ENCODE measurements at regions not wholly inside any gene's neighbourhood (a gene's known extent, or its start where the extent isn't known, plus 50 kb on each side); places are given as distances from the start of the nearest gene placed in this dataset.

DNA sequence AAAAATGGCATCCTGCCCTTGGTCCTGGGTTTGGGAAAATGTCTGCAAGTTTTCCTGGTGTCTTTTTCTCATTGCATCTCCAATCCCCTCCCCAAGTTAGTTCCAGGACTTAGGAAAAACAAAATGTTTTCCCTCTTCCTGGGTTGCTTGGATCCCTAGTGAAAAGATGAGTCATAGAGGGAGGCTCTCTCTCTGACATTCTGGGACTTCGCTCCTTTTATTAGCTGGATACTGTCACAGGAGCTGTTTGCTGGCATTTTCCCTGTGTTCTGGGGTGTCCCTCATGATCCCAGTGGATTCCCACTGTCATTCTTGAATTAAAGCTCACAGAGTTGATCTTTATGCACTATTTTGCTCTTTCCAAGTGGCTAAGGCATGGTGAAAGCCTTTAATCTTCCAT is 316.4 kb upstream of the MBL2 start:
- POLR2A ChIA-PET (ENCODE audit: partially characterized antibody), result no interaction called here
- Histone ChIP-seq H3K4me3 (ENCODE audit: low read length in 2 of 2) (no peak overlapping the region), H3K4me1 (ENCODE audit: insufficient read depth, low read length) (no peaks in the 10 kb centered on the region), H3K27me3 (ENCODE audit: insufficient read depth, low read length) (no peaks in the 10 kb centered on the region), H3K36me3 (ENCODE audit: insufficient read depth, low read length) (no peaks in the 10 kb centered on the region), H3K9me3 (ENCODE audit: control insufficient read depth in 1 of 2, low read length in 2 of 2) (no peaks in the 10 kb centered on the region), H3K27ac (ENCODE audit: low read depth, low read length) (no peak overlapping the region)
- Mint-ChIP-seq H3K27ac (no peak overlapping the region), H3K9me3 (peaks cover 0 to 31% (median 18%) of the 10 kb centered on the region in 8 donors), H3K4me3 (no peak overlapping the region), H3K4me1 (no peaks in the 10 kb centered on the region), H3K36me3 (no peaks in the 10 kb centered on the region), H3K27me3 (no peaks in the 10 kb centered on the region)
- CTCF ChIA-PET (ENCODE audit: partially characterized antibody), result no interaction called here
- intact Hi-C loops (cut with micrococcal nuclease), result no loop called here
- DNase-seq, result no peak

DNA sequence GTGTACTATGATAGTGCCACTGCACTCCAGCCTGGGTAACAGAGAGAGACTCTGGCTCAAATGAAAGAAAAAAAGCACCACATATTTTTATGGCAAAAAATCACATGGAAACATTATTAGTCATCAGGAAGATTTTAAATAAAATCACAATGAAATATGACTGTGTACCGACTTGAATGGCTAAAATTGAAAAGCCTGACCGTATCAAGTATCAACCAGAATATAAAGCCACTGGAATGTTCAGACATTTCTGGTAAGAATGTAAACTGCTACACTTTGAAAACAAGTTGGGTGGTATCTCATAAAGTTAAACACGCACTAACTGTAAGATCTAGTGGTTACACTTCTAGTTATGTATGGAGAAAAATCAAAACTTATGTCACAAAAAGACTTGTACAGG is 306.7 kb upstream of the MBL2 start:
- Histone ChIP-seq H3K27me3 (ENCODE audit: insufficient read depth, low read length) (no peaks in the 10 kb centered on the region), H3K4me1 (ENCODE audit: insufficient read depth, low read length) (no peaks in the 10 kb centered on the region), H3K9me3 (ENCODE audit: control insufficient read depth in 1 of 2, low read length in 2 of 2) (peaks cover 0 to 5% of the 10 kb centered on the region in 2 donors), H3K36me3 (ENCODE audit: insufficient read depth, low read length) (no peaks in the 10 kb centered on the region), H3K4me3 (ENCODE audit: low read length in 2 of 2) (no peak overlapping the region), H3K27ac (ENCODE audit: low read depth, low read length) (no peak overlapping the region)
- Mint-ChIP-seq H3K36me3 (no peaks in the 10 kb centered on the region), H3K9me3 (peaks cover 0 to 18% (median 8%) of the 10 kb centered on the region in 8 donors), H3K4me1 (no peaks in the 10 kb centered on the region), H3K27ac (no peak overlapping the region), H3K27me3 (no peaks in the 10 kb centered on the region), H3K4me3 (no peak overlapping the region)
- no peak for DNase-seq
- ChIA-PET POLR2A (ENCODE audit: partially characterized antibody) (no interaction called here), CTCF (ENCODE audit: partially characterized antibody) (no interaction called here)
- intact Hi-C loops (cut with micrococcal nuclease), result no loop called here

DNA sequence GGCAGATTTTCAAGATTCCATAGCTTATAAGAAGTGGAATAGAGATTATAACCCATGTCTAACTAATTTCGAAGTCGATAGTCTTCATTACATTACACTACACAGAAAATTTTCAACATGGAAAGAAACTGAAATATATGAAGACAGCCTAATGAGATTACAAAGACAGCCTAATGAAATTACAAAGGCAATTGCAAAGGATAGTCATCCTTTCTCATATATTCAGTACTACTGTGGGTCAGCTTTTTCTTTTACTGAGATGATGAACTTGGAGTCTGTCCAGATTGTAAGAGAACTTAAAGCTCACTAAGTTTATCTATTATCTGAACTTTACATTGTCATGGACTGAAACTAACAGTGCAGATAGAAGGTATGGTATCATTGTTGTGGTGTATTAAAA is 304.4 kb upstream of the MBL2 start:
- Histone ChIP-seq H3K9me3 (ENCODE audit: control insufficient read depth in 1 of 2, low read length in 2 of 2) (peaks cover 0 to 5% of the 10 kb centered on the region in 2 donors), H3K36me3 (ENCODE audit: insufficient read depth, low read length) (no peaks in the 10 kb centered on the region), H3K27me3 (ENCODE audit: insufficient read depth, low read length) (no peaks in the 10 kb centered on the region), H3K4me1 (ENCODE audit: insufficient read depth, low read length) (no peaks in the 10 kb centered on the region), H3K27ac (ENCODE audit: low read depth, low read length) (no peak overlapping the region), H3K4me3 (ENCODE audit: low read length in 2 of 2) (no peak overlapping the region)
- ChIA-PET POLR2A (ENCODE audit: partially characterized antibody) (no interaction called here), CTCF (ENCODE audit: partially characterized antibody) (no interaction called here)
- Mint-ChIP-seq H3K36me3 (no peaks in the 10 kb centered on the region), H3K27me3 (no peaks in the 10 kb centered on the region), H3K27ac (no peak overlapping the region), H3K9me3 (peaks cover 0 to 12% (median 6%) of the 10 kb centered on the region in 8 donors), H3K4me1 (no peaks in the 10 kb centered on the region), H3K4me3 (no peak overlapping the region)
- DNase-seq, result no peak
- intact Hi-C loops (cut with micrococcal nuclease), result no loop called here

DNA sequence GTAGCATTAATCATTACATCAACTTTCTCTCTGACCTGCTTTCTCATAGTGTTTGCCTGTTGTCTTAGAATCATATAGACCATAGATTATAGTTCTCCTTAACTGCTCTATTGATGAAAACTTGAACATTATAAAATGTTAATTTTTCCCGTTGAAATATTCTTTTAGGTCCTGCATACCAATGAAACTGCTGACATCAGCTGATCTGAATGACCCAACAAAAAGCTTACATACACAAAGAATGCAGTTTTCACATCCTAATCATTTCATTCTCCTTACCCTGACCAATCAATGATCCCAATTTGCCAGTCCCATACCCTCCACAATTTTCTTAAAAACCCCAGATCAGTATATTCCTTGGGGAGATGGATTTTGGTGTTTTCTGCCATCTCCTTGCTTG is 302.9 kb upstream of the MBL2 start:
- no peaks in the 10 kb centered on the region for H3K36me3 Mint-ChIP-seq
- no peak for DNase-seq
- Histone ChIP-seq H3K4me3 (ENCODE audit: low read length in 2 of 2) (no peak overlapping the region), H3K27ac (ENCODE audit: low read depth, low read length) (no peak overlapping the region), H3K4me1 (ENCODE audit: insufficient read depth, low read length) (no peaks in the 10 kb centered on the region), H3K9me3 (ENCODE audit: control insufficient read depth in 1 of 2, low read length in 2 of 2) (peaks cover 0 to 5% of the 10 kb centered on the region in 2 donors), H3K36me3 (ENCODE audit: insufficient read depth, low read length) (no peaks in the 10 kb centered on the region), H3K27me3 (ENCODE audit: insufficient read depth, low read length) (no peaks in the 10 kb centered on the region)
- no peaks in the 10 kb centered on the region for H3K4me1 Mint-ChIP-seq
- H3K9me3 Mint-ChIP-seq, result peaks cover 0 to 15% (median 5%) of the 10 kb centered on the region in 8 donors
- ChIA-PET POLR2A (ENCODE audit: partially characterized antibody) (no interaction called here), CTCF (ENCODE audit: partially characterized antibody) (no interaction called here)
- intact Hi-C loops (cut with micrococcal nuclease), result no loop called here
- no peak overlapping the region for H3K27ac Mint-ChIP-seq
- no peak overlapping the region for H3K4me3 Mint-ChIP-seq
- no peaks in the 10 kb centered on the region for H3K27me3 Mint-ChIP-seq

DNA sequence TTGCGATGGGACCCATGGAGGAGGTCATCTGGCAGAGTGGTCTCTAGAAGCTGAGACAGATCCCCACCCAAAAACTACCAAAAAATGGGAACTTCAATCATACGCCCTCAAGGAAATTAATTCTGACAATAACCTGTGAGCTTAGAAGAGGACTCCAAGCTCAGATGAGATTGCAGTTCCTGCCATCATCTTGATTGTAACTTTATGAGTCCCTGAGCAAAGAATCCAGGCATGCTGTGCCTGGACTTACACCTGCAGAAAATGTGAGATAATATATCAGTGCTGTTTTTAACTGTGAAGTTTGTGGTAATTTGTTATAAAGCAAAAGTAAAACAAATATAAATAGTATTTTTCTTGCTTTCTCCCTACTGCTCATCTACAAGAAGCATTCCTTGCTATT is 299.6 kb upstream of the MBL2 start:
- H3K27ac ChIP-seq (ENCODE audit: low read depth, low read length), result no peak overlapping the region
- Mint-ChIP-seq H3K4me3 (no peak overlapping the region), H3K9me3 (peaks cover 2 to 15% (median 6%) of the 10 kb centered on the region in 8 donors), H3K27me3 (no peaks in the 10 kb centered on the region), H3K27ac (no peak overlapping the region), H3K4me1 (no peaks in the 10 kb centered on the region), H3K36me3 (no peaks in the 10 kb centered on the region)
- DNase-seq, result no peak
- no peaks in the 10 kb centered on the region for H3K9me3 ChIP-seq (ENCODE audit: control insufficient read depth in 1 of 2, low read length in 2 of 2)
- no peaks in the 10 kb centered on the region for H3K36me3 ChIP-seq (ENCODE audit: insufficient read depth, low read length)
- CTCF ChIA-PET (ENCODE audit: partially characterized antibody), result no interaction called here
- intact Hi-C loops (cut with micrococcal nuclease), result no loop called here
- POLR2A ChIA-PET (ENCODE audit: partially characterized antibody), result no interaction called here
- no peaks in the 10 kb centered on the region for H3K4me1 ChIP-seq (ENCODE audit: insufficient read depth, low read length)
- H3K4me3 ChIP-seq (ENCODE audit: low read length in 2 of 2), result no peak overlapping the region
- no peaks in the 10 kb centered on the region for H3K27me3 ChIP-seq (ENCODE audit: insufficient read depth, low read length)

DNA sequence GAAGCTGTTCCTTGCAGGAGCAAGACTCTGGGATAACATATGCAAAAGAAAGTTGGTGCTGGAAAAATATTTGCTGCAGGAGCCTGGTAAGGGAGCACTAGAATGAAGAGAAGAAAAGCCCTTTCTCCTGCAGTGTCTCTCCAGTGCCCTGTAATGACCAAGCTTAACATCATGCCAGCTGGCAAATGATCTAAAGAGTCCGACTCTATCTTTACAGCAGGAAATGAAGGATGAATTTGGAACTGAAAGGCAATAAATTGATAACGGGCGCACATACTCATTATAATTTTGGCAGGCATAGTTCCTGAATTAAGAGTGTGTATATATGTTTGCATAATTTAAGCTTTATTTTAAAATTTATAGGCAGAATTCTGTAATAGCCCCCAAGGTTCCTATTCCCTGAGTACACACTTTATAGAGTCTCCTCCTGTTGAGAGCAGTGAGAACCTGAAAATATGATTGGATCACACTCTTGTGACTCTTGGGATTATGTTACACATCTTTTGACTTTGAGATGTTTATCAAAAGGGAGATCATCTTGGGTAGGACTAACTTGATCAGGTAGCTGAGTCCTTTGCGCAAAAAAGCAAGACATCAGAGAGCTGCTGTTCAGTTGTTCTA is 299.0 kb upstream of the MBL2 start:
- Histone ChIP-seq H3K27ac (ENCODE audit: low read depth, low read length) (no peak overlapping the region), H3K4me1 (ENCODE audit: insufficient read depth, low read length) (no peaks in the 10 kb centered on the region), H3K9me3 (ENCODE audit: control insufficient read depth in 1 of 2, low read length in 2 of 2) (no peaks in the 10 kb centered on the region), H3K27me3 (ENCODE audit: insufficient read depth, low read length) (no peaks in the 10 kb centered on the region), H3K4me3 (ENCODE audit: low read length in 2 of 2) (no peak overlapping the region), H3K36me3 (ENCODE audit: insufficient read depth, low read length) (no peaks in the 10 kb centered on the region)
- Mint-ChIP-seq H3K4me3 (no peak overlapping the region), H3K9me3 (peaks cover 2 to 18% (median 7%) of the 10 kb centered on the region in 8 donors), H3K4me1 (no peaks in the 10 kb centered on the region), H3K27me3 (no peaks in the 10 kb centered on the region), H3K36me3 (no peaks in the 10 kb centered on the region), H3K27ac (no peak overlapping the region)
- CTCF ChIA-PET (ENCODE audit: partially characterized antibody), result no interaction called here
- DNase-seq, result no peak
- POLR2A ChIA-PET (ENCODE audit: partially characterized antibody), result no interaction called here
- intact Hi-C loops (cut with micrococcal nuclease), result no loop called here

DNA sequence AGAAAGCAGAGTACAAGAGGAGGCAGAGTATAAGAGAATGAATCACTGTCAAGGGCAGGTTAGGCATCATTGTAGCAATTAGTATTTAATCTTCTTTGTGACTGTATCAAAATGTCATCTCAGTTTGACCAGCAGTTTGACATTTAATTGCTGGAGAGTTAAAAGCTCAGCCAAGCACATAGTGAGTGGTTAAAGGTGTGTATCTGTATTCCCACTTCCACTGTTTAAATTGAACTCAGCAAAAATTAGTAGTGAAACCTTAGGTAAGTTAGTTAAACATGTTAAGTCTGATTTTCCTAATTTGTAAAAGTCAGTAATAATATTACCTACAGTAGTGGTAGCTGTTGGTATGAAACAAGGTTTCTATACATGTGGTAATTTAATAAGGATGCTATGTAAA is 296.4 kb upstream of the MBL2 start:
- Mint-ChIP-seq H3K4me1 (no peaks in the 10 kb centered on the region), H3K27me3 (no peaks in the 10 kb centered on the region), H3K9me3 (peaks cover 2 to 20% (median 10%) of the 10 kb centered on the region in 8 donors), H3K27ac (no peak overlapping the region), H3K36me3 (no peaks in the 10 kb centered on the region), H3K4me3 (no peak overlapping the region)
- H3K9me3 ChIP-seq (ENCODE audit: control insufficient read depth in 1 of 2, low read length in 2 of 2), result no peaks in the 10 kb centered on the region
- intact Hi-C loops (cut with micrococcal nuclease), result no loop called here
- POLR2A ChIA-PET (ENCODE audit: partially characterized antibody), result no interaction called here
- DNase-seq, result no peak
- H3K4me1 ChIP-seq (ENCODE audit: insufficient read depth, low read length), result no peaks in the 10 kb centered on the region
- no peaks in the 10 kb centered on the region for H3K36me3 ChIP-seq (ENCODE audit: insufficient read depth, low read length)
- CTCF ChIA-PET (ENCODE audit: partially characterized antibody), result no interaction called here
- H3K4me3 ChIP-seq (ENCODE audit: low read length in 2 of 2), result no peak overlapping the region
- H3K27ac ChIP-seq (ENCODE audit: low read depth, low read length), result no peak overlapping the region
- H3K27me3 ChIP-seq (ENCODE audit: insufficient read depth, low read length), result no peaks in the 10 kb centered on the region

DNA sequence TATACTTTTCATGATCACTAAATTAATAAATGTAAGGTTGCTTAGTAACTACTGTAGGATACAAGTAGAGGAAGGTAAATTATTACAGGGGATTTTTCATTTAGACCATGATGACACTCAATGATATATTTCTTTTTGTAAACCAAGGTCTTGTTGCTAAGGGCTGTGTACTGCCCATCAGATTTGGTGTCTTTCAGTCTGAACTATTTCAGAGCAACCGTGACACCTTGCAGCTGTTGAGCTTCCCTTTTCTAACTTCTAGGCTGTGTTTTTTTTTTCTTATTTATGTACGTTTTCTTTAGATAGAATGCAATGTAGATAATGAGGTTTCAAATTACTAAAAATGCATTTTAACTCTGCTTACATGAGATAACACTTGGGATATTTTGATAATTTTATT is 292.0 kb upstream of the MBL2 start:
- Histone ChIP-seq H3K4me3 (ENCODE audit: low read length in 2 of 2) (no peak overlapping the region), H3K27me3 (ENCODE audit: insufficient read depth, low read length) (no peaks in the 10 kb centered on the region), H3K36me3 (ENCODE audit: insufficient read depth, low read length) (no peaks in the 10 kb centered on the region), H3K27ac (ENCODE audit: low read depth, low read length) (no peak overlapping the region), H3K4me1 (ENCODE audit: insufficient read depth, low read length) (no peaks in the 10 kb centered on the region), H3K9me3 (ENCODE audit: control insufficient read depth in 1 of 2, low read length in 2 of 2) (no peaks in the 10 kb centered on the region)
- no peak for DNase-seq
- CTCF ChIA-PET (ENCODE audit: partially characterized antibody), result no interaction called here
- intact Hi-C loops (cut with micrococcal nuclease), result no loop called here
- Mint-ChIP-seq H3K4me3 (no peak overlapping the region), H3K9me3 (peaks cover 10 to 25% (median 18%) of the 10 kb centered on the region in 8 donors), H3K4me1 (no peaks in the 10 kb centered on the region), H3K36me3 (no peaks in the 10 kb centered on the region), H3K27me3 (no peaks in the 10 kb centered on the region), H3K27ac (no peak overlapping the region)
- POLR2A ChIA-PET (ENCODE audit: partially characterized antibody), result no interaction called here

Data from CD4-positive, alpha-beta memory T cell (primary cell).